ENCODE measurements at regions not wholly inside any gene's neighbourhood (a gene's known extent, or its start where the extent isn't known, plus 50 kb on each side); places are given as distances from the start of the nearest gene placed in this dataset.

DNA sequence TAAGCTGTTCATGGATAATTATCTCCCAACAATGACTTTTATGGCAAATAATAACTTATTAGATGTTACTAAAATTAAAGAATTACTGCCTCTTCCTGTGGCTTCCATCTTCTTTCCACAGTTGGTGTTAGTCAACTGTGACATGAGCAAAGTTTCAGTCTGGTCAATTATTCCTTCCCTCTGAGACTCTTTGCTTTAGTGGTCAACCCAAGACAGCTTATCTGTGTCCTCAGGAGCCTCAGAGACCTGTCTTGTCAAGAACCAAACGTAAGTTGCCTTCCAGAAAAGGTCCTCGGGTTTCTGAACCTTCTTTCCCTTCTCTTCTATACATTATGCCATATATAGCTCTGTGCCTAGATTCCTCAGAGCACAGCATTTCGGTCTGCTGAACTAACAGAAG lies 263.2 kb upstream of the ZP4 start:
- peaks cover 22% of the 10 kb centered on the region for H3K27me3 Mint-ChIP-seq (ENCODE audit: low read depth)
- no peaks in the 10 kb centered on the region for H3K4me1 Mint-ChIP-seq (ENCODE audit: low read depth)
- TF ChIP-seq, protein P1, sequence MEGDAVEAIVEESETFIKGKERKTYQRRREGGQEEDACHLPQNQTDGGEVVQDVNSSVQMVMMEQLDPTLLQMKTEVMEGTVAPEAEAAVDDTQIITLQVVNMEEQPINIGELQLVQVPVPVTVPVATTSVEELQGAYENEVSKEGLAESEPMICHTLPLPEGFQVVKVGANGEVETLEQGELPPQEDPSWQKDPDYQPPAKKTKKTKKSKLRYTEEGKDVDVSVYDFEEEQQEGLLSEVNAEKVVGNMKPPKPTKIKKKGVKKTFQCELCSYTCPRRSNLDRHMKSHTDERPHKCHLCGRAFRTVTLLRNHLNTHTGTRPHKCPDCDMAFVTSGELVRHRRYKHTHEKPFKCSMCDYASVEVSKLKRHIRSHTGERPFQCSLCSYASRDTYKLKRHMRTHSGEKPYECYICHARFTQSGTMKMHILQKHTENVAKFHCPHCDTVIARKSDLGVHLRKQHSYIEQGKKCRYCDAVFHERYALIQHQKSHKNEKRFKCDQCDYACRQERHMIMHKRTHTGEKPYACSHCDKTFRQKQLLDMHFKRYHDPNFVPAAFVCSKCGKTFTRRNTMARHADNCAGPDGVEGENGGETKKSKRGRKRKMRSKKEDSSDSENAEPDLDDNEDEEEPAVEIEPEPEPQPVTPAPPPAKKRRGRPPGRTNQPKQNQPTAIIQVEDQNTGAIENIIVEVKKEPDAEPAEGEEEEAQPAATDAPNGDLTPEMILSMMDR (IDR thresholded peaks at IDR 0.05), result no peak
- no peaks in the 10 kb centered on the region for H3K36me3 Mint-ChIP-seq (ENCODE audit: low read depth)
- H3K9me3 Mint-ChIP-seq (ENCODE audit: low read depth), result peaks cover 3% of the 10 kb centered on the region
- H3K4me3 Mint-ChIP-seq (ENCODE audit: unreplicated experiment), result no peak overlapping the region
- no peak for DNase-seq (ENCODE audit: low spot score)
- no peak overlapping the region for H3K27ac Mint-ChIP-seq (ENCODE audit: unreplicated experiment)

DNA sequence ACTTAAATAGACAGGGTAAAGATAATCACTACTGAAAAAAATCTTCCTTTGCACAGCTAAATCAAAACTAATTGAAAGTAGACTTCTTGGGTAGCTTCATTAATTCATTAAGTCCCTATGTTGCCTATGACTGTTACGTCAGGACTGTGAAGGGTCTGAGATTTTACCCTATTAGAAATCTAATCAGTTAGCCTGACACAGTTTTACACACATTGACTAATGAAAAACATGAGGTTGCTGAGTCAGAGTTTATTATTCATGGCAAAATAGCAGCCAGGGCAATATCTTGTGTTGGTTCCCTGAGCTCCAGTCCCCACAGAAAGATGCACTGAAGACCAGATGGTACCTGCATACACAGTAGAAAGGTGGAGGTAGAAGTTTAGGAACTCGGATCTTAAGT lies 262.5 kb upstream of the ZP4 start:
- Mint-ChIP-seq H3K27ac (ENCODE audit: unreplicated experiment) (no peak overlapping the region), H3K36me3 (ENCODE audit: low read depth) (no peaks in the 10 kb centered on the region), H3K9me3 (ENCODE audit: low read depth) (no peaks in the 10 kb centered on the region), H3K27me3 (ENCODE audit: low read depth) (peaks cover 22% of the 10 kb centered on the region), H3K4me3 (ENCODE audit: unreplicated experiment) (no peak overlapping the region), H3K4me1 (ENCODE audit: low read depth) (no peaks in the 10 kb centered on the region)
- TF ChIP-seq, protein P1 (IDR thresholded peaks at IDR 0.05), result no peak
- no peak for DNase-seq (ENCODE audit: low spot score)

DNA sequence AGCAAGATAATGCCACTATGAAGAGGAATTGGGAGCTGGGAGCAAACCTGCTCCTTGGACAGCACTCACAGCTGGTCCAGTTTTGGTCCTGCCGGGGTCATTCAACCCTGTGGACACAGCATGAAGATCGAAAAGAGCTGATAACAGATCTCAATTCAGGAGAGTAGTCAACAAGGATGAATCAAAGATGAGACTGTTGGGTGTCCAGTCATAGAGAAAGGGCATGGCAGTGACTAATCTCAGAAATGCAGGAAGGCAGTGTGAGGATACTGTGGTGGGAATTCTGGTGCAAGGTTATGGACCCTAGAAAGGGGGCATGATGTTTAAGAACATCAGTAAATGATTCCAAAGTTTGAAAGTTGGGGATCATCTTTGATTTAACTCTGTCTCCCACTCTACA lies 261.4 kb upstream of the ZP4 start:
- Mint-ChIP-seq H3K4me3 (ENCODE audit: unreplicated experiment) (no peak overlapping the region), H3K4me1 (ENCODE audit: low read depth) (no peaks in the 10 kb centered on the region), H3K27me3 (ENCODE audit: low read depth) (peaks cover 22% of the 10 kb centered on the region), H3K9me3 (ENCODE audit: low read depth) (no peaks in the 10 kb centered on the region), H3K36me3 (ENCODE audit: low read depth) (no peaks in the 10 kb centered on the region), H3K27ac (ENCODE audit: unreplicated experiment) (no peak overlapping the region)
- TF ChIP-seq, protein P1 (IDR thresholded peaks at IDR 0.05), result no peak
- no peak for DNase-seq (ENCODE audit: low spot score)

DNA sequence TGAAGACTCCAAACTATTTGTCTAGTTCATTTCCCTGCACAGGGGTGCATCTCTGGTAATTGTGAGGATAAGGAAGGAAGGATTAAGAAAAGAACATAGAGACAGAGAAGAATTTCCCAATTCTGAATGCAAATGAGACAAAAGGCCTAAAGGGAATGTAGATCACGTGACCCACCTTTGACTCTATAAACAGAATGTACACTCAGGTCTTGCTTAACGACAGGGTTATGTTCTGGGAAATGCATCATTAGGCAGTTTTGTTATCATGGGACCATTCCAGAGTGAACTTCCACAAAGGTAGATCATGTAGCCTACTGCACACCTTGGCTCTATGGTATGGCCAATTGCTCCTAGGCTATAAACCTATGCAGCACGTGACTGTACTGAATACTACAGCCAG lies 252.3 kb upstream of the ZP4 start:
- H3K9me3 Mint-ChIP-seq (ENCODE audit: low read depth), result no peaks in the 10 kb centered on the region

DNA sequence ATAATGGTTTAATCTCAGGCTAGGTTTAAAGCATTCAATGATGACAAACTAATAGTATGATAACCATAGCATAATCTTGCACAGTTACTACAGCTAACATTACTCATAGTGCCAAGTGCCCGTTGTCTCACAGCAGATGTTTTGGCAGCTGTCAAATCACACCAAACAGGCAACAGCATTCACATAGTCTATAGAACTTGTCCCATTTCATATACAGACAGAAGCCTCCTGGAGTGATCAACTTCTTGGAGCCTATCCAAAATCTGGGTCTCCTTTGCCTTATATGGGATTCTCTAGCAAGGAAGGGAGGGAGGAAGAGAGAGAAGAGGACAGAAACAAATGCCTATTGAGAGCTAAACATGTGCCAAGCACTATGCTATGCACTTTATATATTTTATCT lies 250.6 kb upstream of the ZP4 start:
- no peak for DNase-seq (ENCODE audit: low spot score)
- Mint-ChIP-seq H3K36me3 (ENCODE audit: low read depth) (no peaks in the 10 kb centered on the region), H3K4me3 (ENCODE audit: unreplicated experiment) (no peak overlapping the region), H3K27ac (ENCODE audit: unreplicated experiment) (no peak overlapping the region), H3K27me3 (ENCODE audit: low read depth) (no peaks in the 10 kb centered on the region), H3K9me3 (ENCODE audit: low read depth) (no peaks in the 10 kb centered on the region), H3K4me1 (ENCODE audit: low read depth) (no peaks in the 10 kb centered on the region)
- TF ChIP-seq, protein P1 (IDR thresholded peaks at IDR 0.05), result no peak

More for the DNA sequence above, 252.3 kb upstream of the ZP4 start:
- Mint-ChIP-seq H3K4me1 (ENCODE audit: low read depth) (no peaks in the 10 kb centered on the region), H3K4me3 (ENCODE audit: unreplicated experiment) (no peak overlapping the region), H3K27me3 (ENCODE audit: low read depth) (no peaks in the 10 kb centered on the region), H3K27ac (ENCODE audit: unreplicated experiment) (no peak overlapping the region), H3K36me3 (ENCODE audit: low read depth) (no peaks in the 10 kb centered on the region)
- no peak for DNase-seq (ENCODE audit: low spot score)
- TF ChIP-seq, protein P1 (IDR thresholded peaks at IDR 0.05), result no peak

All from chondrocyte (in vitro differentiated cells).